ENCODE measurements at regions not wholly inside any gene's neighbourhood (a gene's known extent, or its start where the extent isn't known, plus 50 kb on each side); places are given as distances from the start of the nearest gene placed in this dataset.

DNA sequence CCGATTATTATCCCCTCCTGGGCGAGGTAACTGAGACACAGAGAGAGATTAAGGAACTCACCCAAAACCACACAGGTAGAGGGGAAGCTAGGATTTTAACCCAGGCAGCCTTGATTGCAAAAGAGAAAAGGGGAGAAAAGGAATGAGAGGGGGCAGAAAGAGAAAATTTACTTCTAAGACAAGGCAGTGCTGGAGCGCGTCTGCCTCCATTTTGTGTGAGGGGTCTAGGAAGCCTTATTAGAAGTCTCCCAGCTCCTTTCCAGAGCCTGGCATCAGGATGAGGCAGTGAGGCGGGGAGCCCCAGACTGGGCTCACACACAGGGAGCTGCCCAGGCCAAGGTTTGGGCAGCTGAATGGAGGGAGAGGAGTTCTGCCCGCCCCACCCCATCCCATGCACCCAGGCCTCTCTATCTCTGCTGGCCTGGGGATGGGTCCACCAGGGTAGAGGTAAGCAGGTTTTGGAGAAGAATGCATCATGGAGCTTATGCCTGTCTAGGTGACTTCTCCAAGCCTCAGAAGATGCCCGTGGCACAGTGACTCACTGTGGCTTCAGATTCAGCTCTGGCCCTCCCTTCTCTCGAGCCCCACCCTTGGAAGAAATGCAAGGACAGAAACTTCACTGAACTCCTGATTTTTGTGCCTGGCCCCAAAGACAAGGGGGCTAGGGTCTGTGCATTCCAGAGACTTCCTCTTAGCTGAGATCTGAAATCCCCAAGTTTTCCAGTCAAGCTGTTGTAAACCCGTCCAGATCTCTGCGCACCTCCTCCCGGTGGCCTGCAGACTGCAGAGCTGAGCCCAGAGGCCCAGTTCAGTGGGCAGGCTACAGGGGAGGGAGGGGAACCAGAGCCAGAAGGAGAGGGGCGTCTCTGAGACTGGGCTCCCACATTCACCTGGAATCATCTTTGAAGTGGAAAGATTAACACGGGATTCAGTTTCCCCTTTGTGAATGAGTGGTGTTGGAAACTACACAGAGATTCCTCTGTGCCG is 95.1 kb upstream of the CDH5 start:
- Histone ChIP-seq H3K36me3 (ENCODE audit: control insufficient read depth in 1 of 2, insufficient read depth in 2 of 2, low read length in 2 of 2) (no peaks in the 10 kb centered on the region), H3K27ac (ENCODE audit: low read depth, low read length) (no peak overlapping the region), H3K4me1 (ENCODE audit: control insufficient read depth in 1 of 2, insufficient read depth in 2 of 2, low read length in 2 of 2) (peaks cover 4 to 22% of the 10 kb centered on the region in 2 experiments; a peak in 3 of 4 replicates), H4K20me1 (ENCODE audit: insufficient read depth) (no peaks in the 10 kb centered on the region), H3K79me2 (ENCODE audit: insufficient read depth, low read length) (no peaks in the 10 kb centered on the region), H3K9me3 (ENCODE audit: control insufficient read depth in 1 of 2, insufficient read depth in 1 of 2, low read depth in 1 of 2, low read length in 2 of 2) (no peaks in the 10 kb centered on the region), H3K4me2 (ENCODE audit: low read length) (peak overlapping the region; percentile 68), H3K27me3 (ENCODE audit: insufficient read depth, low read length) (no peaks in the 10 kb centered on the region), H3K9ac (ENCODE audit: low read length) (no peak overlapping the region), H3K4me3 (replicated peaks in 1 of 2; ENCODE audit: low read depth in 1 of 2, low read length in 2 of 2) (peak overlapping the region in 1 of 2 experiments; percentile 21; a peak in 1 of 4 replicates), H2AFZ (ENCODE audit: low read depth, low read length, poor library complexity, severe bottlenecking) (peak overlapping the region; percentile 91), H3K9me2 (ENCODE audit: insufficient read depth) (no peaks in the 10 kb centered on the region)
- RAD21 ChIA-PET (ENCODE audit: low non-redundant PET in 1 of 2, low total read pairs in 2 of 2, uncharacterized antibody in 2 of 2, unreplicated experiment in 2 of 2) = no interaction called here
- TF ChIP-seq EZH2 (IDR thresholded peaks at IDR 0.05) (no peak), CEBPB (IDR thresholded peaks at IDR 0.05; ENCODE audit: low read depth) (no peak), SRF (IDR thresholded peaks at IDR 0.05; ENCODE audit: low read depth) (no peak), SP1 (IDR thresholded peaks at IDR 0.05; ENCODE audit: low read depth) (no peak)
- TF ChIP-seq, protein P1, sequence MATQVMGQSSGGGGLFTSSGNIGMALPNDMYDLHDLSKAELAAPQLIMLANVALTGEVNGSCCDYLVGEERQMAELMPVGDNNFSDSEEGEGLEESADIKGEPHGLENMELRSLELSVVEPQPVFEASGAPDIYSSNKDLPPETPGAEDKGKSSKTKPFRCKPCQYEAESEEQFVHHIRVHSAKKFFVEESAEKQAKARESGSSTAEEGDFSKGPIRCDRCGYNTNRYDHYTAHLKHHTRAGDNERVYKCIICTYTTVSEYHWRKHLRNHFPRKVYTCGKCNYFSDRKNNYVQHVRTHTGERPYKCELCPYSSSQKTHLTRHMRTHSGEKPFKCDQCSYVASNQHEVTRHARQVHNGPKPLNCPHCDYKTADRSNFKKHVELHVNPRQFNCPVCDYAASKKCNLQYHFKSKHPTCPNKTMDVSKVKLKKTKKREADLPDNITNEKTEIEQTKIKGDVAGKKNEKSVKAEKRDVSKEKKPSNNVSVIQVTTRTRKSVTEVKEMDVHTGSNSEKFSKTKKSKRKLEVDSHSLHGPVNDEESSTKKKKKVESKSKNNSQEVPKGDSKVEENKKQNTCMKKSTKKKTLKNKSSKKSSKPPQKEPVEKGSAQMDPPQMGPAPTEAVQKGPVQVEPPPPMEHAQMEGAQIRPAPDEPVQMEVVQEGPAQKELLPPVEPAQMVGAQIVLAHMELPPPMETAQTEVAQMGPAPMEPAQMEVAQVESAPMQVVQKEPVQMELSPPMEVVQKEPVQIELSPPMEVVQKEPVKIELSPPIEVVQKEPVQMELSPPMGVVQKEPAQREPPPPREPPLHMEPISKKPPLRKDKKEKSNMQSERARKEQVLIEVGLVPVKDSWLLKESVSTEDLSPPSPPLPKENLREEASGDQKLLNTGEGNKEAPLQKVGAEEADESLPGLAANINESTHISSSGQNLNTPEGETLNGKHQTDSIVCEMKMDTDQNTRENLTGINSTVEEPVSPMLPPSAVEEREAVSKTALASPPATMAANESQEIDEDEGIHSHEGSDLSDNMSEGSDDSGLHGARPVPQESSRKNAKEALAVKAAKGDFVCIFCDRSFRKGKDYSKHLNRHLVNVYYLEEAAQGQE (IDR thresholded peaks at IDR 0.05; ENCODE audit: low read depth) = no peak
- DNase-seq (ENCODE audit: low read depth, low spot score) (no peak), ATAC-seq (no peak)
- POLR2A ChIA-PET = no interaction called here
- BruUV-seq (replicated peaks) = no TSS peak
- intact Hi-C loops (cut with micrococcal nuclease) = loop anchor here (5.0 kb wide), 1 partner anchor 1144 kb away; no protein-coding TSS in a partner anchor
- CTCF ChIA-PET = interaction anchor here (0.9 to 2.2 kb wide), 2 partner anchors 12 to 16 kb away, joined by 4 to 8 read pairs; no protein-coding TSS in a partner anchor
